Left lung (tissue), 4 donors: ENCODE measurements at regions not wholly inside any gene's neighbourhood (a gene's known extent, or its start where the extent isn't known, plus 50 kb on each side); places are given as distances from the start of the nearest gene placed in this dataset.

Source experiments
- ATAC-seq: fragments of 200-7000 bp; cut with Tn5 transposase; one replicate; pipeline ENCODE4 v1.9.1; 2020; ENCODE audit warnings: moderate library complexity
- DNase-seq, 4 donors: peaks; one replicate each; pipeline ENCODE4 v3.0.0-alpha.2; 2013 to 2020
- H3K27ac ChIP-seq, 2 donors: fragments of 200-600 bp; sonication (generic) in 1 of 2; one replicate each; pipeline versions ENCODE4 v1.5.0 to v1.8.0; 2020 to 2021
- H3K27me3 ChIP-seq, 2 donors: fragments of 200-600 bp; sonication (generic) in 1 of 2; one replicate each; pipeline versions ENCODE4 v1.5.0 to v1.8.0; 2020 to 2021
- H3K36me3 ChIP-seq, 2 donors: fragments of 200-600 bp; sonication (generic) in 1 of 2; one replicate each; pipeline versions ENCODE4 v1.5.0 to v1.8.0; 2020 to 2021
- H3K4me1 ChIP-seq, 2 donors: fragments of 200-600 bp; one replicate each; pipeline ENCODE4 v1.8.0; 2021
- H3K4me3 ChIP-seq, 2 donors: fragments of 200-600 bp; sonication (generic) in 1 of 2; one replicate each; pipeline versions ENCODE4 v1.5.0 to v1.8.0; 2020 to 2021; ENCODE audit warnings: mild to moderate bottlenecking in 1 of 2
- H3K9me3 ChIP-seq, 2 donors: fragments of 200-600 bp; sonication (generic) in 1 of 2; one replicate each; pipeline versions ENCODE4 v1.5.0 to v1.8.0; 2020 to 2021
- intact Hi-C, 2 donors: fragments of 100-400 bp; cut with DNase I; formaldehyde crosslinking; loops; one replicate each; pipeline versions ENCODE4 v1.11.2 to v1.14.2; 2022
- TF ChIP-seq, protein P1 (sequence below), 2 donors: fragments of 200-600 bp; sonication (generic) in 1 of 2; IDR thresholded peaks; one replicate each; pipeline versions ENCODE4 v1.5.0 to v1.8.0; 2021; ENCODE audit warnings: antibody characterized with exemption in 2 of 2
- donor health status: DM: no; HTN: yes; CAD: no.
- donor health status: DM: no; HTN: no; CAD: no.

DNA sequence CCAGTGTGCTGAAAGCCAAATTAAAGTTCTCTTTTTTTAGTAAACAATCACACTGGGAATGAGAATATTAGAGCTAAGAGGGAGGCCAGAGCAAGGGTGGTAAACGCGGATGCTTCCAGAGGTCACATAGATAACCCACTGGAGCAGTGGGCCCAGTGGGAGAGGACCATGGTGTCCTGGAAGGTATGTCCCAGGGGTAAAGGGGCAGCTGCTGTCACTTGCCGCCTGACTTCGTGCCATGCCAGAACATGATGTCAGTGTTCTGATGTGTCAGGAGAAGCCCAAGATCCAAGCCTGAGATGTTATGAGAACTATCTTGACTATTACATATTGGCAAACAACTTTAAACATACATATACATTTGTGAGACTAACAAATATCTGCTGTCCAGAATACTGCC is 211.9 kb upstream of the IL12A start:
- Histone ChIP-seq H3K27me3 (no peaks in the 10 kb centered on the region), H3K4me3 (no peak overlapping the region), H3K9me3 (no peaks in the 10 kb centered on the region), H3K36me3 (no peaks in the 10 kb centered on the region), H3K27ac (no peak overlapping the region), H3K4me1 (peaks cover 0 to 11% of the 10 kb centered on the region in 2 donors)
- DNase-seq = no peak
- intact Hi-C loops = no loop called here
- ATAC-seq = no peak
- TF ChIP-seq, protein P1, sequence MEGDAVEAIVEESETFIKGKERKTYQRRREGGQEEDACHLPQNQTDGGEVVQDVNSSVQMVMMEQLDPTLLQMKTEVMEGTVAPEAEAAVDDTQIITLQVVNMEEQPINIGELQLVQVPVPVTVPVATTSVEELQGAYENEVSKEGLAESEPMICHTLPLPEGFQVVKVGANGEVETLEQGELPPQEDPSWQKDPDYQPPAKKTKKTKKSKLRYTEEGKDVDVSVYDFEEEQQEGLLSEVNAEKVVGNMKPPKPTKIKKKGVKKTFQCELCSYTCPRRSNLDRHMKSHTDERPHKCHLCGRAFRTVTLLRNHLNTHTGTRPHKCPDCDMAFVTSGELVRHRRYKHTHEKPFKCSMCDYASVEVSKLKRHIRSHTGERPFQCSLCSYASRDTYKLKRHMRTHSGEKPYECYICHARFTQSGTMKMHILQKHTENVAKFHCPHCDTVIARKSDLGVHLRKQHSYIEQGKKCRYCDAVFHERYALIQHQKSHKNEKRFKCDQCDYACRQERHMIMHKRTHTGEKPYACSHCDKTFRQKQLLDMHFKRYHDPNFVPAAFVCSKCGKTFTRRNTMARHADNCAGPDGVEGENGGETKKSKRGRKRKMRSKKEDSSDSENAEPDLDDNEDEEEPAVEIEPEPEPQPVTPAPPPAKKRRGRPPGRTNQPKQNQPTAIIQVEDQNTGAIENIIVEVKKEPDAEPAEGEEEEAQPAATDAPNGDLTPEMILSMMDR (IDR thresholded peaks at IDR 0.05) = no peak

DNA sequence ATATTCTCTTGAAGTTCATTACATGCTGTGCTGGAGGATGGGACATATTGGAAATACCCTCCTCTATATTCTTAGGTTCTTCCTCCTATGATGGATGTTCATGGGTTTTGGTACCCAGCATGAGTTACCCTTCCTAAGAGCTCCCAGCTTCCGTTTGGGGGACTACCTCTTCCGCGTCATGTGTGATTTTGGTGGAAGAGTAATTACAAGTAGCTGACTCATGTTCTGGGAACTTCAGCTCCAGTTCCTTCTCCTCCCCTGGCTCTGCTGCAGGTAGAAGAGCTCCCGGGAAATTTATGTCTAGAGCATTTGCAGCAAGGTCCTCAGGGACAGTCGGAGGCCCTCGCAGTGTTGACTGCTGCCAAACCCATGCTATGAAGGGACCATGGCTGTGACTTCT is 208.8 kb upstream of the IL12A start:
- intact Hi-C loops = no loop called here
- Histone ChIP-seq H3K9me3 (no peaks in the 10 kb centered on the region), H3K27me3 (no peaks in the 10 kb centered on the region), H3K36me3 (no peaks in the 10 kb centered on the region), H3K4me3 (no peak overlapping the region), H3K27ac (no peak overlapping the region), H3K4me1 (peaks cover 0 to 13% of the 10 kb centered on the region in 2 donors)
- no peak for ATAC-seq
- TF ChIP-seq, protein P1 (IDR thresholded peaks at IDR 0.05) = no peak
- no peak for DNase-seq

DNA sequence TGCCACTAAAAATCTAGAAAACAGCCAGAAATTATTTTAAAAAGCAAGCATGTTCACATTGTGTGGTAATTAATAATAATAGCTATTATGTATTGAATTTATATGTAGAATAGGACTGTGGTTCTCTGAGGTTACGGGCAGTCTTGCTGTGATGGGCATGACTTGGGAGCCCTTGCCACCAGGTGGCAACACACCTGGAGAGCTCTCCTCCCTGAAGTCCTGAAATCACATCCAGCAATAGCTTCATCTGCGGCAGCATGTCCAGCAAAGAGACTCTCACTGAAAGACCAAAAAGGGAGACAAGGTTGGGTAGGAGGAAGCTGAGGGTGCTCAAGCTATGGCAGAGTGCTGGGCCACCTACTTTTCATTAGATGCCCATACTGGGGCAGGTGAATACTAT is 206.8 kb upstream of the IL12A start:
- H3K27me3 ChIP-seq = no peaks in the 10 kb centered on the region
- TF ChIP-seq, protein P1 (IDR thresholded peaks at IDR 0.05) = no peak
- H3K36me3 ChIP-seq = no peaks in the 10 kb centered on the region
- ATAC-seq = no peak
- H3K9me3 ChIP-seq = no peaks in the 10 kb centered on the region
- H3K4me3 ChIP-seq = no peak overlapping the region
- no peak overlapping the region for H3K27ac ChIP-seq
- intact Hi-C loops = no loop called here
- DNase-seq = no peak
- peaks cover 0 to 9% of the 10 kb centered on the region in 2 donors for H3K4me1 ChIP-seq

DNA sequence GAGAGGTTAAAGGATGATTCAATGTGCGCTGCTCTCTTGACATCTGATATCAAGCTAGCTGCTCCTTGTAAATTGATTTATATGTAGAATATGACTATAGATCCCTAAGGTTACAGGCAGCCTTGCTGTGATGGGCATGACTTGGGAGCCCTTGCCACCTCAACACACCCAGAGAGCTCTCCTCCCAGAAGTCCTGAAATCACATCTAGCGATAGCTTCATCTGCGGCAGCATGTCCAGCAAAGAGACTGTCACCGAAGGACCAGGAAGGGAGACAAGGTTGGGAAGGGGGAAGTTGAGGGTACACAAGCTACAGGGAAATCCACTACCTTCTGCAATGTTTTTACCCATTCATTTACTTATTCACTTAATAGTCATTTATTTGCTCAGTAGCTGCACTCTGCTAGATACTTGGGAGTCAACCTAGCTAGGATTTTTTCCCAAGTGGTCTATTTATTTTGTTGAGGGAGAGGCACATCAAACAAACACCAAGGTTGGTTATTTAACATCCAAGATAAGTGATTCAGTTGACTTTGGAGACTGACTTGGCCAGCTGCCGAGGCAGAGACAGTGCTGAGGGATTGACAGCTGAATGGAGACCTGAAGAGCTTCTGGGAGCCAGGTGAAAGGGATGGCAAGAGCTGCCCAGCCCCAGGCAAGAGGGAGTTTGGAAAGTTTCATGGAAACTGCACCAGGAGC is 205.8 kb upstream of the IL12A start:
- DNase-seq (no peak), ATAC-seq (peak; percentile 3)
- Histone ChIP-seq H3K4me1 (peaks cover 7 to 17% of the 10 kb centered on the region in 2 donors), H3K4me3 (no peak overlapping the region), H3K36me3 (no peaks in the 10 kb centered on the region), H3K27ac (peak overlapping the region in 1 of 2 donors; percentile 74), H3K9me3 (no peaks in the 10 kb centered on the region), H3K27me3 (no peaks in the 10 kb centered on the region)
- TF ChIP-seq, protein P1 (IDR thresholded peaks at IDR 0.05) = no peak
- intact Hi-C loops = no loop called here

DNA sequence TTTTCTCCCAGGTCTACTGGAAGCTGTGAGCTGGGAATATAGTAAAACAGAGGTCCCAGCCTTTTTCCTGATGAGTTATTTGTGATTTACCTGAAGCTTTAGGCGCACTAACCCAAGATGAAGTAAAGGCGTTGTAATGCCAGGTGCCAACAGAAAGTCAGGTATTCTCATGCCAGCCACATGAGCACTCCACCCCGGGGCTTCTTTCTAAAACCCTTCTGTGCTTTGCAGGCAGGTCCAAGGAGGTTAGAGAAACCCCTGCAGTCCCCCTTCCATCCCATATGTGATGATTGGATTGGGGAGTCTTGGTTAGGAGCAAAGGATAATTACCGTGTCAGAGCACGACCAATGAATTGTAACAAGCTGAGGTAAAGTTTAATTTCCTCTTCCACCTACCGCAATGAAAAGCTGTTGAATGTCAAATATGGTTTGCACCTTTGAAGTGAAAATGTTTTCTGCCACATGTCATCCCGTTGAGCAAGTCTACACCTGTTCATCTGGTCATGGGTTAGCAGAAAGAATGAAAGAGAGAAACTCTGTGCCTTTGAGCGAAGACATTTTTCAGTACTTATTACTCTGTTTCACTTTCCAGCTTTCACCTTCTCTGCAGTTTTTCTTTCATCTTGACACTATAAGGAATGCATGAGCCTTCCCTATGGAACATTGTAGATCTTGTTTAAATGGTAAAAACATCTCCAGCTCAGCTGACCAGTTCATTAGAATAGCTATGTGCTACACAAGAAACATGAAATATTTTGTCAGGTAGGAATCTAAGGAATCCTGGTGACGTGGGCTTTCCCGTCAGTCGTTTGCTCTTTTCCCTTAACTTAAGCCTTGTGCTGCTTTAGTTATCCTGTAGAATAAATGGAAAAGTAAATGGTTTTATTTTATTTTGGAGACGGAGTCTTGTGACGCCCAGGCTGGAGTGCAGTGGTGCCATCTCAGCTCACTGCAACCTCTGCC is 204.6 kb upstream of the IL12A start:
- TF ChIP-seq, protein P1 (IDR thresholded peaks at IDR 0.05) = no peak
- peak; percentile 61 for ATAC-seq
- Histone ChIP-seq H3K4me3 (no peak overlapping the region), H3K27ac (peak overlapping the region; percentile 28 to 74), H3K9me3 (no peaks in the 10 kb centered on the region), H3K36me3 (no peaks in the 10 kb centered on the region), H3K27me3 (no peaks in the 10 kb centered on the region), H3K4me1 (peaks cover 8 to 24% of the 10 kb centered on the region in 2 donors)
- DNase-seq = no peak
- intact Hi-C loops = no loop called here
